ENCODE measurements at regions not wholly inside any gene's neighbourhood (a gene's known extent, or its start where the extent isn't known, plus 50 kb on each side); places are given as distances from the start of the nearest gene placed in this dataset.

GRCh38 chr20:7257692-7258466 is 490.4 kb downstream of the BMP2 start:
- Mint-ChIP-seq H3K4me1 (ENCODE audit: low read depth) (no peaks in the 10 kb centered on the region), H3K27ac (no peak overlapping the region), H3K4me3 (no peak overlapping the region), H3K9me3 (peaks cover 3% of the 10 kb centered on the region), H3K36me3 (ENCODE audit: low read depth) (no peaks in the 10 kb centered on the region), H3K27me3 (ENCODE audit: low read depth) (no peaks in the 10 kb centered on the region)
- DNase-seq (ENCODE audit: low spot score), result no peak

GRCh38 chr20:7262803-7263202 is 495.3 kb downstream of the BMP2 start:
- no peaks in the 10 kb centered on the region for H3K4me1 Mint-ChIP-seq (ENCODE audit: low read depth)
- no peak overlapping the region for H3K4me3 Mint-ChIP-seq
- H3K27ac Mint-ChIP-seq, result no peak overlapping the region
- H3K9me3 Mint-ChIP-seq, result no peaks in the 10 kb centered on the region
- H3K27me3 Mint-ChIP-seq (ENCODE audit: low read depth), result no peaks in the 10 kb centered on the region
- DNase-seq (ENCODE audit: low spot score), result no peak
- no peaks in the 10 kb centered on the region for H3K36me3 Mint-ChIP-seq (ENCODE audit: low read depth)

- Mint-ChIP-seq H3K27ac (no peak overlapping the region), H3K9me3 (no peaks in the 10 kb centered on the region), H3K4me1 (ENCODE audit: low read depth) (no peaks in the 10 kb centered on the region), H3K36me3 (ENCODE audit: low read depth) (no peaks in the 10 kb centered on the region), H3K27me3 (ENCODE audit: low read depth) (no peaks in the 10 kb centered on the region), H3K4me3 (no peak overlapping the region)
- DNase-seq (ENCODE audit: low spot score), result no peak
These were observed 496.7 kb downstream of the BMP2 start for GRCh38 chr20:7264137-7264536.

GRCh38 chr20:7269452-7269851 is 502.0 kb downstream of the BMP2 start:
- Mint-ChIP-seq H3K4me1 (ENCODE audit: low read depth) (no peaks in the 10 kb centered on the region), H3K27me3 (ENCODE audit: low read depth) (no peaks in the 10 kb centered on the region), H3K9me3 (peaks cover 4% of the 10 kb centered on the region), H3K36me3 (ENCODE audit: low read depth) (no peaks in the 10 kb centered on the region), H3K4me3 (no peak overlapping the region), H3K27ac (no peak overlapping the region)
- no peak for DNase-seq (ENCODE audit: low spot score)

GRCh38 chr20:7272512-7272911 is 505.0 kb downstream of the BMP2 start:
- H3K9me3 Mint-ChIP-seq, result peaks cover 12% of the 10 kb centered on the region
- no peaks in the 10 kb centered on the region for H3K4me1 Mint-ChIP-seq (ENCODE audit: low read depth)
- H3K36me3 Mint-ChIP-seq (ENCODE audit: low read depth), result no peaks in the 10 kb centered on the region
- H3K27me3 Mint-ChIP-seq (ENCODE audit: low read depth), result no peaks in the 10 kb centered on the region
- no peak overlapping the region for H3K4me3 Mint-ChIP-seq
- DNase-seq (ENCODE audit: low spot score), result no peak
- H3K27ac Mint-ChIP-seq, result no peak overlapping the region

GRCh38 chr20:7274870-7275269 is 507.4 kb downstream of the BMP2 start:
- Mint-ChIP-seq H3K27me3 (ENCODE audit: low read depth) (no peaks in the 10 kb centered on the region), H3K27ac (no peak overlapping the region), H3K36me3 (ENCODE audit: low read depth) (no peaks in the 10 kb centered on the region), H3K9me3 (peaks cover 12% of the 10 kb centered on the region), H3K4me1 (ENCODE audit: low read depth) (no peaks in the 10 kb centered on the region), H3K4me3 (no peak overlapping the region)
- DNase-seq (ENCODE audit: low spot score), result no peak

- no peak for DNase-seq (ENCODE audit: low spot score)
- Mint-ChIP-seq H3K27ac (no peak overlapping the region), H3K4me3 (no peak overlapping the region), H3K36me3 (ENCODE audit: low read depth) (no peaks in the 10 kb centered on the region), H3K27me3 (ENCODE audit: low read depth) (no peaks in the 10 kb centered on the region), H3K4me1 (ENCODE audit: low read depth) (no peaks in the 10 kb centered on the region), H3K9me3 (peaks cover 12% of the 10 kb centered on the region)
These were observed 508.3 kb downstream of the BMP2 start for GRCh38 chr20:7275645-7276237.

GRCh38 chr20:7285918-7286556 is 518.6 kb downstream of the BMP2 start:
- no peaks in the 10 kb centered on the region for H3K27me3 Mint-ChIP-seq (ENCODE audit: low read depth)
- peaks cover 2% of the 10 kb centered on the region for H3K9me3 Mint-ChIP-seq
- H3K4me3 Mint-ChIP-seq, result no peak overlapping the region
- no peak for DNase-seq (ENCODE audit: low spot score)
- H3K27ac Mint-ChIP-seq, result no peak overlapping the region
- H3K36me3 Mint-ChIP-seq (ENCODE audit: low read depth), result no peaks in the 10 kb centered on the region
- H3K4me1 Mint-ChIP-seq (ENCODE audit: low read depth), result no peaks in the 10 kb centered on the region

GRCh38 chr20:7291323-7291943 is 523.9 kb downstream of the BMP2 start:
- Mint-ChIP-seq H3K36me3 (ENCODE audit: low read depth) (no peaks in the 10 kb centered on the region), H3K9me3 (no peaks in the 10 kb centered on the region), H3K4me1 (ENCODE audit: low read depth) (no peaks in the 10 kb centered on the region), H3K27ac (no peak overlapping the region), H3K4me3 (no peak overlapping the region), H3K27me3 (ENCODE audit: low read depth) (no peaks in the 10 kb centered on the region)
- DNase-seq (ENCODE audit: low spot score), result no peak

GRCh38 chr20:7291946-7292345 is 524.5 kb downstream of the BMP2 start:
- no peaks in the 10 kb centered on the region for H3K9me3 Mint-ChIP-seq
- no peak overlapping the region for H3K27ac Mint-ChIP-seq
- no peaks in the 10 kb centered on the region for H3K36me3 Mint-ChIP-seq (ENCODE audit: low read depth)
- no peak overlapping the region for H3K4me3 Mint-ChIP-seq
- H3K27me3 Mint-ChIP-seq (ENCODE audit: low read depth), result no peaks in the 10 kb centered on the region
- no peaks in the 10 kb centered on the region for H3K4me1 Mint-ChIP-seq (ENCODE audit: low read depth)
- no peak for DNase-seq (ENCODE audit: low spot score)

GRCh38 chr20:7294816-7295360 is 527.4 kb downstream of the BMP2 start:
- H3K4me1 Mint-ChIP-seq (ENCODE audit: low read depth), result no peaks in the 10 kb centered on the region

GRCh38 chr20:7301807-7302206 is 534.3 kb downstream of the BMP2 start:
- Mint-ChIP-seq H3K9me3 (peaks cover 18% of the 10 kb centered on the region), H3K4me3 (no peak overlapping the region), H3K36me3 (ENCODE audit: low read depth) (no peaks in the 10 kb centered on the region), H3K4me1 (ENCODE audit: low read depth) (no peaks in the 10 kb centered on the region), H3K27ac (no peak overlapping the region), H3K27me3 (ENCODE audit: low read depth) (no peaks in the 10 kb centered on the region)
- DNase-seq (ENCODE audit: low spot score), result no peak

More at GRCh38 chr20:7294816-7295360, 527.4 kb downstream of the BMP2 start:
- no peaks in the 10 kb centered on the region for H3K27me3 Mint-ChIP-seq (ENCODE audit: low read depth)
- DNase-seq (ENCODE audit: low spot score), result no peak
- H3K27ac Mint-ChIP-seq, result no peak overlapping the region
- H3K9me3 Mint-ChIP-seq, result peaks cover 7% of the 10 kb centered on the region
- no peak overlapping the region for H3K4me3 Mint-ChIP-seq
- H3K36me3 Mint-ChIP-seq (ENCODE audit: low read depth), result no peaks in the 10 kb centered on the region

- H3K4me1 Mint-ChIP-seq (ENCODE audit: low read depth), result no peaks in the 10 kb centered on the region
- no peak overlapping the region for H3K27ac Mint-ChIP-seq
- H3K27me3 Mint-ChIP-seq (ENCODE audit: low read depth), result no peaks in the 10 kb centered on the region
- no peak for DNase-seq (ENCODE audit: low spot score)
- H3K9me3 Mint-ChIP-seq, result peaks cover 21% of the 10 kb centered on the region
- H3K4me3 Mint-ChIP-seq, result no peak overlapping the region
- H3K36me3 Mint-ChIP-seq (ENCODE audit: low read depth), result no peaks in the 10 kb centered on the region
These were observed 534.8 kb downstream of the BMP2 start for GRCh38 chr20:7302250-7302649.

- H3K27ac Mint-ChIP-seq, result no peak overlapping the region
- no peak for DNase-seq (ENCODE audit: low spot score)
- H3K9me3 Mint-ChIP-seq, result peaks cover 9% of the 10 kb centered on the region
- H3K27me3 Mint-ChIP-seq (ENCODE audit: low read depth), result no peaks in the 10 kb centered on the region
- no peaks in the 10 kb centered on the region for H3K4me1 Mint-ChIP-seq (ENCODE audit: low read depth)
- no peak overlapping the region for H3K4me3 Mint-ChIP-seq
- H3K36me3 Mint-ChIP-seq (ENCODE audit: low read depth), result no peaks in the 10 kb centered on the region
These were observed 538.5 kb downstream of the BMP2 start for GRCh38 chr20:7305976-7306375.

Data from T-helper 2 cell treated with Interferon-gamma antibody and Interleukin-4, amounts not matched to agents 5 μg/mL and 100 μg/mL, for 36 hours (primary cell).